GM21423 (cell line): ENCODE measurements at regions not wholly inside any gene's neighbourhood (a gene's known extent, or its start where the extent isn't known, plus 50 kb on each side); places are given as distances from the start of the nearest gene placed in this dataset.

ENCODE experiments used
- ATAC-seq: cut with Tn5 transposase; IDR thresholded peaks from one replicate; pipeline ENCODE4 v1.9.1; 2021; ENCODE audit warnings: mild to moderate bottlenecking, moderate library complexity; ENCODE audit not compliant: unreplicated experiment

GRCh38 chr3:34360713-34361112 is 562.3 kb downstream of the PDCD6IP start:
- ATAC-seq = no peak

DNA sequence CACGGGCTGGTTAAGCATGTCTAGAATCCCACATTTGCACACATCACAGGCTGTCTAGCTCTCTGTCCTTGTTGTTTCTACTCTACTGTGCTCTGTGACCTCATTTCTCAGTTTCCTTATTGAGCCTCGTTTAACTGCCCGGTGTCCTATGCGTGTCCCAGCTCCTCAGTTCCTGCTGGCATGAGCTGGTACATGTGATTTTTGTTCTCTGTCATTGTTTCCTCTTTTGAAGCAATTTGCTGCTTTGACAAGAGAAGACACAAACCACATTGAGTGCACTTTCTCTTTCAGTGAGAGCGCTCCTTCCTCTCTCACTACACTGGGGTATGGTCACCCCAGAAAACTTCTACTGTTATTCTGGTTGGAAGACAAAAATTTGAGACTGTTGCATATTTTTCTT is 563.5 kb downstream of the PDCD6IP start:
- peak; percentile 97 for ATAC-seq

DNA sequence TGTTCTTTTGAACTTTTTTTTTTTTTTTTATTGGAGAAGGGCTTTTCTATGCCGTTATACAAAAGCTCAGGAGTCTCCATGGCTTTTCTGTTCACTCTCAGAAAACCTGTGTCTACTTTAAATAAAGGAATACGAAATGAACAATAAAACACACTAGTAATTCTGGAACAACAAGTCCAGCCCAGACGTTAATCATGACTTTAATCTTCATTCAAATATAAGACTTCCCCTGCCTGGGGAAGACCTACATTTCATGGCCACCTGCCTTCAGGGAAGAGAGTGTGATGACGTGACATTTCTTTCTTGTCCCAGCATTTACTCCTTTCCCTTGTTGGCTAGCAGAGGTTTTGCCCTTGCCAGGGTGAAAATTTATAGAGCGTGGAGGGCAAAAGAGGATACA is 564.5 kb downstream of the PDCD6IP start:
- no peak for ATAC-seq

GRCh38 chr3:34363881-34364280 is 565.5 kb downstream of the PDCD6IP start:
- no peak for ATAC-seq

DNA sequence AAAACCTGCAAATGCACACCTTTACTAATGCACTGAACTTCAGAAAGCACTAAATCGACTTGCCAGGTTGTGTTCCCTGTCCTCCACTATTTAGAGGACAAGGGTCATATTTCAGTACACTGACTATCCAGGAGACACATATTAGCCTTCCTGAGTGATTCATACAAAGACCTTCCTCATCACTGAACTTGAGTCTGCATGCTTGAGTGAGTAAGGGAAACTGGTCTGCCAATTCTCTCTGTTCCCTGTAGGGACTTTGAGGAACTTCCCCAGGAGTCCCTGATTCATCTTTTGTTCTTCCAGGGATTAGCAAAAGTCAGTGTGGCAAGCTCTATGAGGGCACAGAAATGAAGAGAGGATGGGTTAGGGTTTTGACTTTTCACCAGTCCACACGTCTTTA is 565.9 kb downstream of the PDCD6IP start:
- no peak for ATAC-seq

- ATAC-seq = no peak
Measured at GRCh38 chr3:34365231-34365630, 566.8 kb downstream of the PDCD6IP start.

- no peak for ATAC-seq
Measured at GRCh38 chr3:34365771-34366170, 567.3 kb downstream of the PDCD6IP start.

DNA sequence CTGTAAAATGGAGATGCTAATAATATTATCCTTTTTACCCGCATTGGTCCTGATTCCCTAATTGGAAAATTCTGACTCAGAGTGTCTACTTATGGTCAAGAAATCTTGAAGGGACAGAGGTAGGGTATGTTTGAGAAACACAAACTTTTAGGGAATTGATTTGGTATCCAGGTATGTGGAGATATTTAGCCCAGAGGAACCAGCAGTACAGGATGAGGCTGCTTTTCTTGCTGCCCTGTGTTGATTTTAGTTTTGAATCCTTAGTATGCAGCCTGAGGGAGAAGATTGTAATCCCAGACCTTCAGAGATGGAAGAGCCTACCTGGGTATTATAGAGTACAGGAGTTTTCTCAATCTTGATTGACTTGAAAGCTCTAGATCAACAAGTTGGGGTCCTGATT is 569.1 kb downstream of the PDCD6IP start:
- no peak for ATAC-seq

DNA sequence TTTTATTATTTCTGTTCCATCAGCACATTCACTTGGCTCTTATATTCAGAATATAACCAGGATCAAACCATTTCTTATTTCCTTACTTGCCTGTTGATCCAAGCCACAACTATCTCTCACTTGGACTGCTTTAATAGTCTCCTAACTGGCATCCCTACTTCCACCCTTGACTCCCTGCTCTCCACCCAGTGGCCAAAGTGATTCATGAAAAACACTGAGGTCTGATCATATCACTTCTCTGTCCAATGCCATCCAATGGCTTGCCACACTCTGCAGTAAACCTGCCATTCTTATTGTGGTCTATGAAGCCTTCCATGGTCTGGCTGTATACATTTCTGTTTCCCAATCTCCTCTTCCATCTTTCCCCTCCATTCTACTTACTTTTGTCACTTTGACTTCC is 576.1 kb downstream of the PDCD6IP start:
- no peak for ATAC-seq

GRCh38 chr3:34376691-34377090 is 578.3 kb downstream of the PDCD6IP start:
- no peak for ATAC-seq

DNA sequence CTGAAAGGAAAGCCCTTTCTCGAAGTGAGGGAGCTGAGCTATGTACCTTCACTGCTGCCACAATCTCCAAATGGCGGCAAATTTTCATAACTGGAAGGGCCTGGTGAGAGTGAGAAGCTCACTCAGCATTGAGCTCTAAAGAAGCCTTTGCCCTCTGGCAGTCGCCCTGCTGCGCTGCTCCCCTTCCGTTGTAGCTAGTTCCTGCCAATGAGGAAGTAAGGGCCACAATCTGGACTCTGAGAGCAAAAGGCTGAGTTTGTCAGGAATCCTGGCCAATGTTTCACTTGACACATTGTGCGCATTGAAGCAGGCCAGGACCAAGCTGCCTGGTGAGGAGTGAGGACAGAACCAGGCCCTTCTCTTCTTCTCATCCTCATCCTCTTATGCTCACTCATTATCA is 579.5 kb downstream of the PDCD6IP start:
- ATAC-seq = no peak

- ATAC-seq = no peak
Measured at GRCh38 chr3:34381243-34381642, 582.8 kb downstream of the PDCD6IP start.

DNA sequence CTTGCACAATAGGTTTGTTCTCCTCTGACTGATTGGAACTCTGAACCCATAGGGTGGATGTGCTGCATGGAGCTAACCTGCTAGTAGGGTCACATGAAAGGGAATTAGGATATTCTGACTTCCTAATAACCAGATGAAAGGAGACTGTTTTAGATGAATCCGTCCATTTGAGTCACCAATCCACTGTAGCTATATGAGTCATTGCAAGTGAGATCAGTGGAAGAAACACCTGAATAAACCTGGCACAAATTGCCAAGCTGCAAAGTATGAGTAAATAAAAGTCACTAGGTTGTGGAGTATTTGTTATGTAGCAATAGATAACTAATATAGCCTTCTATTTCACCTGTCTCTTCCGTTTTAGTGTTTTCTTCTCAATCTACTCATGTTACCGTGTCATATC is 584.4 kb downstream of the PDCD6IP start:
- ATAC-seq = no peak

DNA sequence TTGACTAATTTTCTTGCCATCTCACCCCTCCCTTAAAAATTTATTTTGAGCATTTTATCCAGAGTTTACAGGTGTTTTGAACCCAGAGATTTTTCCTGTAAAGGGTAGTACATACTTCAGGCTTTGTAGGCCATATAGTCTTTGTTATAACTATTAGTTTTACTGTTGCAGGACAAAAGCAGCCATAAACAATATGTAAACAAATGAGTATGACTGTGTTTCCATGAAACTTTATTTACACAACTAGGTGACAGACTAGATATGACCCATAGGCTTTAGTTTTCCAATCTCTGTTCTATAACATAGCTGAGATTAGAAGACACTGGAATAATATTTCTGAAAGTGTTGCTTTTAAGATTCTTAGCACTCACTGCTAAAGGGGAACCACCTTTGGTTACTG is 587.9 kb downstream of the PDCD6IP start:
- no peak for ATAC-seq

GRCh38 chr3:34387826-34388564 is 589.6 kb downstream of the PDCD6IP start:
- no peak for ATAC-seq

- no peak for ATAC-seq
Measured at GRCh38 chr3:34388830-34389229, 590.4 kb downstream of the PDCD6IP start.

DNA sequence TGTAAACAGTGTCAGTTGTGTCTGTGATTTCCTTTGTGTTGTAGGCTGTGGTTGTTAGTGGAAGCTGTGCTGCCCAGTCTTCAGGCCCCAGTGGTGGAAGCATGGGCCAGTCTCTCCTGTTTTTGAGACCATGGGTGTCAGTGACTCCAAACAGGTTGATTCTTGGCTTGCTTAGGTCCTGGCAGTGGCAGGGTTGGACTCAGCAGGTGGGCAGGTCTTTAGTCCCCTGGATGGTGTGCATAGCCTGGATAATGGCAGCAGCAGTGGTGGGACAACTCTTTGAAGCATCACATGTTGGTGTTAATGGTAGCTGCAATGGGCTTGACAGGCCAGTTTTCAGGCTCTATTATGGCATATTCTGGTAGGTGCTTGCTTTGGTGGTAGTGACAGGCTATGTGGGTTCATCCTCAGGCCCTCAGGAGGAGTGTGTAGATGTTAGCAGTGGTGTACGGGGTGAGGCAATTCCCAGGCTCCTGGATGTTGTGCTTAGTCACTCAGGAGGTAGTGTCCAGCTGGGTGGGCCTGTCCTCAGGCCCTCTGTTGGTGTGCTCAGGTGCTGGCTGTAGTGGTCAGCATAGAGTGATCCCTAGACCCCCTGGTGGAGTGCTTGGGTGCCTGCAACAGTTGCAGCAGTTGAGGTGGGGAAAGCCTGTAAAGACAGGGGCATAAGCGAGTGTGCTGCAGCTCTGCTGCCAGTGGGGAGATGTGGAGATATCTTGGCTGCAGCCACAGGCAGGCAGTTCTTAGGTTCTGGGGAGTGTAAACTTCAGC is 596.7 kb downstream of the PDCD6IP start:
- no peak for ATAC-seq

- no peak for ATAC-seq
Measured at GRCh38 chr3:34396288-34396687, 597.9 kb downstream of the PDCD6IP start.

DNA sequence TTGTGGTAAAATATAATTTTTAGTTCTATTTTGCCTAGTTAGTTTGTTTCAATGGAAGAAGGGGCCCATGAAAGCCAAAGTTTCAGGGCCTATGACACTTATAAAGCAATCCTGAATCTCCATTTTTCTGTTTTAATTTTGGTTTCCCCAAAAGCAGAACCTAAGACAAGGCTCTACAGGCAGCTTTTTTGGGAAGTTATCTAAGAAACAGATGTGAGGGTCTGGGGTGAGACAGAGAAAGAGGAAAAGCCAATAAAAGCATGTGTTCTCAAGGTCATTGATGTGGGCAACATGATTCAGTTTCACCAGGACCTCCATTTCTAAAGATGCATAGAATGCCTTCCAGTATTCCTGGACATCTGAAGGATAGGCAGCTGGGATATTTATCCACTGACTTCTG is 598.5 kb downstream of the PDCD6IP start:
- ATAC-seq = no peak

DNA sequence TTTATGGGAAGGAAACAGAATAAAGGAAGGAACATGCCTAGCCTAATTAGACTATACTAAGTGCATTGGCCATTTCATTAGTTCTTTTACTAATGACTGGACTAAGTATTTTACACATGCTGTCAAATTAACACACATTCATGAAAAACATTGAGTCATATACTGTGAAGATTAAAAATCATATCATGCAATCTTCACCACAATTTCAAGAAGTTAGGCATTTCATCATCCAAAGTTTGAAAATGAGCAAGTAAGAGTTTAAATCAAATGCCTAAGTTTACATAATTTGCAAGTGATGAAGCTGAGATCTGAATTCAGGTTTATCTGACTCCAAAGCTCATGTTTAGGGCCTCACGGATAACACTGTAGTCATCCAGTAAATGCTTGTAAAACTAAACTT is 601.0 kb downstream of the PDCD6IP start:
- ATAC-seq = no peak

- ATAC-seq = no peak
Measured at GRCh38 chr3:34405159-34405558, 606.7 kb downstream of the PDCD6IP start.

DNA sequence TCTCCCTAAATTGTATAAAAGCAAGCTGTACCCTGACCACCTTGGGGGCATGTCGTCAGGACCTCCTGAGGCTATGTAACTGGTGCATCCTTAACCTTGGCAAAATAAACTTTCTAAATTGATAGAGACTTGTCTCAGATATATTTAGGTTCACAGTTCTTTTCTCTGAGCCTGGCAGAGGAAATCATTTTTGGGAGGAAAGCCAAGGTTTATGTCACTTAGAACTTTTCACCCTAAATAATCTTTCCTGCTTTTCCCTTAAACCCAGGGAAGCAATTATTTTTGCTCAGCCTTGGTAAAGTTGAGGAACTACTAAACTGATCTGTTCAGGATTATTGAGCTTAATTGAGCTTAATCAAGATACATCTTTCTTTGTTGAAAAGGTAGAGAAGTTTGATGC is 608.9 kb downstream of the PDCD6IP start:
- no peak for ATAC-seq

- ATAC-seq = no peak
Measured at GRCh38 chr3:34408088-34408487, 609.7 kb downstream of the PDCD6IP start.
